HG03565 (cell line): ENCODE measurements at regions not wholly inside any gene's neighbourhood (a gene's known extent, or its start where the extent isn't known, plus 50 kb on each side); places are given as distances from the start of the nearest gene placed in this dataset.
"Not testable (repeated sequence)": the region's sequence is repeated elsewhere in the genome, so short reads cannot be mapped to it uniquely, and the experiment has no call there.

Experiments
- ATAC-seq: cut with Tn5 transposase; IDR thresholded peaks from one replicate; pipeline ENCODE4 v1.9.1; 2021; ENCODE audit warnings: mild to moderate bottlenecking, moderate library complexity; ENCODE audit not compliant: unreplicated experiment

DNA sequence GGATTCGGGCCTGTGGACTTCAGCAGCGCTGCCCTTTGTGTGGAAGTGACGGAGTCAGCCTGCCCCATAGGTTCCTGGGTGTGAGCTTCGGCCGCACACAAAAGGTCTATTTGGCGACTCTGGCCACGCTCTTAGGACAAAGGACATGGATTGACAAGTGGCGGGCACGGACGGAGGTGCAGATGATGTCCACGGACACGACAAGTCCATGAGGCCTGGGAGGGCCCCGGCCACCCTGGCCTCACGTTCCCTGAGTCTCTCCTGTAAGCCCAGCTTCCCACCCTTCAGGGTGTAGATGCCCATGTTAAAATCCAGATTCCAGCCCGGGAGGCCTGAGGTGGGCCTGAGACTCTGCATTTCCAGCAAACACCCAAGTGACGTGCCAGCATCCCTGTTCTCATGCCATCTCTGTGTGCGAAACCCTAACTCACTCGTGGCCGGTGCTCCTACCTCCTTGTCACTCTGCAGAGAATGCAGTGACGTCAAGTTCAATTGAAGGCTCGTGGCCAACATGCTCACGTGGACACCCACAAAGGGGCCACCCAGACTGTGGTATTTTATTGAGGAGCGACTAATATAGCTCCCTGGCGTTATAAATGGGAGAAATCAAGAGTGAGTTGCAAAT is 111.7 kb downstream of the RTP5 start:
- ATAC-seq, result no peak

DNA sequence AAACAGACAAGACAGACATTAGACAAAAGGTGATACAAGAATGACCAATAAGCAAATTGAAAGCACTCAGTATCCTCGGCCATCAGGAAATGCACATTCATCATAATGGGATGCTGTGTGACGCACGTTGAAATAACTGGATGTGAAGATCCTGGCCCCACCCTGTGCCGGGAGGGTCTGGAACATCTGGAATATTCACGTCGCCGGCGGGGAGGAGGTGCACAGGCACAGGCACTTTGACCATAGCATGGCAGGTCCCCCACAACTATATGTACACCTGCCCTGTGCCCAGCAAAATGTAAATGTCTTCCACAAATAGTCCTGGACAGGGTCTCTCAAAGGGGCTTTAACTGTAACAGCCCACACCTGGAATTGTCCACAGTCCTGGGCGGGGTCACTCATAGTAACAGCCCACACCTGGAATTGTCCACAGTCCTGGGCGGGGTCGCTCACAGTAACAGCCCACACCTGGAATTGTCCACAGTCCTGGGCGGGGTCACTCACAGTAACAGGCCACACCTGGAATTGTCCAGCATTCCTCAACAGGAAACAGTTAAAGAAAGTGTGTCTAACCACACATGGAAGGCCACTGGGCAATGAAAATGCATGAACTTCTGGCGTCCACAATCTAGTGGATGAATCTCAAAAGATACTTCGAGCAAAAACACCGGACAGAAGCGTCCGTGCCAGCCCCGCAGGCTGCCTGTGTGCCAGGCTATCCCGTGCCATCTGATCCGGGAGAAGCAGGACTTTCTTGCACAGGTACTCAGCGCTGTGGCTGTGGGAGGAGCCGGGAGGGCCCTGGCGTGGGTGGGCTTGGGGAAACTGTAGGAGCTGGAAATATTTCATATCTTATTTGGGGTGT is 113.4 kb downstream of the RTP5 start:
- ATAC-seq, result no peak

DNA sequence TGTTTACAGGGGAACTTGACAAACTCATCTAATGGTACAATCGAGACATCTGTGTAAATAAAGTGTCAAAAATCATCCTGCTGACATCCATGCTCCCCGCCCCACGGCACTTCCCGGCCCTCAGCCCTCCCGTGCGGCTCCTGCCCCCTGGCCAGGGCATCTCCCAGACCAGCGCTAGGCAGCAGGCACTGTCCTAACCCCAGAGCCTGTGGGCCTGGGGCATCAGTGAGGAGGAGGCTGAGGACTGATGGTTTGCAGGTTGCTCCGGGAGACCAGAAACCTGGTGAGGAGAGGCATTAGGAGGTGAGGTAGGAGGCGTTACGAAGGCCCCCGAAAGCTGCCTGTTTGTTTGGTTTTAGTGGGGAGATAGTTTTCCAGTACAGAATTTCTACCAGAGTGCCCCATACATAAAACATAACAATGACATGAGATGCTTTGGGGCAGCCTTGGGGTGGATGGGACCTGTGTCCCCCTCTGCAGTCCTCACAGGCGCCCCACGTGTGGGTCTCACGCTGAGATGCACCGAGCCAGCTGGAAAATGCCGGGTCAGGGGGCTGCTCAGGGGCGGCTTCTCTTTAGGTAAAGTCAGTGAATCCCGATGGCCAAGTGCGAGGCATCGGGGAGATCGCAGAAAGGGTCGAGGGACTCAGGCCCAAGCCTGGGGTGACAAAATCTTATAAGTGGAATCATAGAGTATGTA is 114.2 kb downstream of the RTP5 start:
- no peak for ATAC-seq

DNA sequence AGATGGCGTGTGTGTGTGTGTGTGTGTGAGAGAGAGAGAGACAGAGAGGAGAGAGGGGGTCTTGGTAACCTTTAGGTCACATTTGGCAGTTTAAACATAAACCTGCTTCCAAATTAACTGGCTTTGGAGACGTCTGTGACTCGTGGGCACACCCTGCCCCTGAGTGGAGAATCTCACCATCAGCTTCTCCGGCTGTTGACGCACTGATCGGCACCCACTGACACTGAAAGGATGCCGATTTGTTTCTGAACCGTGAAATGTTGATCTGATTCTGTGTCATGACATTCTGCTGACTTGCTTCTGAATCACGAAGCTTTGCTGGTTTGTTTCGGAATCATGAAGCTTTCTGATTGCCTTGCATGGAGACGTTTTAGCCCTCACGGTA is 114.7 kb downstream of the RTP5 start:
- ATAC-seq, result no peak

DNA sequence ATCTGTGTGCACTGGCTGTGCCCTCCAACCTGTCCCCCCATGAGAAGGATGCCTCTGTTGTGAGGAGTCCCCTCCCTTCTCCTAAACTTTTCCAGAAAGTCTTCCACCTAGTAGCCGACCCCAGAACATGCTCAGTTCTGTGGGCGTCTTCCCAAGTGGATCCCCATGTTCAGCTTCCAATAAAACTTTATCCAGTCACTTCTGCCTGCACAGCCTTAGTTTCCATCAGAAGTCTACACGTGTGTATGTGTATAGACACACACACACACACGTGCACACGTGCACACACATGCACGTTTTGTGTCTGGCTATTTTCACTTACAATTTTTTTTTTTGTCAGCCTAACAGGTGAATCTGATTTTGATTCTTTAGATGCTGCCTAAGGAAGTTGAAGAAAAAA is 115.1 kb downstream of the RTP5 start:
- ATAC-seq, result no peak

DNA sequence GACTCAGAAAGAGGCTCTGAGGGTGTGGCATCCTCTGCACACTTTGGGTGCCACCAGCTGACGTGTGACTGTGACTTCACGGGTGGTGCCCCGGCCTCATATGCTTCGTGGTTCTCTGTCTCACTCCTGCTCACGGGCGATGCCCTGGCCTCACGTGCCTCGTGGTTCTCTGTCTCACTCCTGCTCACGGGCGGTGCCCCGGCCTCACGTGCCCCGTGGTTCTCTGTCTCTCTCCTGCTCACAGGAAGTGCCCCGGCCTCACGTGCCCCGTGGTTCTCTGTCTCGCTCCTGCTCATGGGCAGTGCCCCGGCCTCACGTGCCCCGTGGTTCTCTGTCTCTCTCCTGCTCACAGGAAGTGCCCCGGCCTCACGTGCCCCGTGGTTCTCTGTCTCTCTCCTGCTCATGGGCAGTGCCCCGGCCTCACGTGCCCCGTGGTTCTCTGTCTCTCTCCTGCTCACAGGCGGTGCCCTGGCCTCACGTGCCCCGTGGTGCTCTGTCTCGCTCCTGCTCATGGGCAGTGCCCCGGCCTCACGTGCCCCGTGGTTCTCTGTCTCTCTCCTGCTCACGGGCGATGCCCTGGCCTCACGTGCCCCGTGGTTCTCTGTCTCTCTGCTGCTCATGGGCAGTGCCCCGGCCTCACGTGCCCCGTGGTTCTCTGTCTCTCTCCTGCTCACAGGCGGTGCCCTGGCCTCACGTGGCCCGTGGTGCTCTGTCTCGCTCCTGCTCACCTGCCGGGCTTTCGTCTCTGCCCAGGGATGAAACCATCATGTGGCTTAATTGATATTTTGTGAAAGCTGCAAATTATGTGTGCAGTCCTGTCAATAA is 115.8 kb downstream of the RTP5 start:
- not testable (repeated sequence) for ATAC-seq

DNA sequence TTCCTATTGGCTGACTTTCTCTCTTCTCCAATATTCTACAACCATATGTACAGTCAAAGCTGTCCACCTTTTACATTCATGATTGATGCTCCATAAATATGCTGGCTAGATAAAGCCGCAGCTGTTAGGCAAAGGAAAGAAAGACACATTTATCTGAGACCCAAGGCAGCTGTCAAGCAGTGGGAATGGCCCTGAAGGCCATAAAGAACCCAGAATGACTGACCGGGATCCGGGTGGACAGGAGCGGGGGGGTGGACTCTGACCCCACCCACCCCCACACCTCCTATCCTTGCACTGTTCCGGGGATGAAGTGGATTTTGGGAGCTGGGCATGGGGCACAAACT is 116.4 kb downstream of the RTP5 start:
- ATAC-seq, result no peak

DNA sequence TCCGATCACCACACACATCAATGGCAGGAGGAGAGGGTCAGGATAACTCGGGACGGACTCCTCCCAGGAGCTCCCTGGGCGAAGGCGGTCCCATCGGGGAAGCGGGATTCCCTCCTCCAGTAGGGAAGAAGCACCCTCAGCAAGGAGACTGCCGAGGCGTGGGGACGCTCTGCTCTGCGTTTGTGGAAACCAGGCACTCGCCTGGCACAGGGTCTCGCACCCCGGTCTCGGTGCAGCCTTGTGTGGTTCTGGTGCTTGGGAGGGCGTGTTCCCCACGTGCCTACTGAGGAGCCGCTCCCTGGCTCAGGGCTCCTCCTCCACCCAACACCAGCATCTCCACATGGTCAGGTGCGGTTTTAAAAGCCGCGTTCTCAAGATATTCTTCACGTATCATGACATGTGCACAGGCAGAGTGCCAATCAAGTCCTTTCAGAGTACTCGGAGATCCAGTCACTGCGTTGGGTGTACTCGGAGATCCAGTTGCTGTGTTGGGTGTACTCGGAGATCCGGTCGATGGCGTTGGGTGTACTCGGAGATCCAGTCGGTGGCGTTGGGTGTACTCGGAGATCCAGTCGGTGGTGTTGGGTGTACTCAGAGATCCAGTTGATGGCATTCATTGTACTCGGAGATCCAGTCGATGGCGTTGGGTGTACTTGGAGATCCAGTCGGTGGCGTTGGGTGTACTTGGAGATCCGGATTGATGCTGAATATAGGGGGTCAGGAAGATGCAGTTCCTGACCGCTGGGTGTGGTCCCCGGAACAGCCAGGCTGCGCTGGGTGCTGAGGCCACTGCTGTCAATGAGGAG is 117.5 kb downstream of the RTP5 start:
- ATAC-seq, result no peak

DNA sequence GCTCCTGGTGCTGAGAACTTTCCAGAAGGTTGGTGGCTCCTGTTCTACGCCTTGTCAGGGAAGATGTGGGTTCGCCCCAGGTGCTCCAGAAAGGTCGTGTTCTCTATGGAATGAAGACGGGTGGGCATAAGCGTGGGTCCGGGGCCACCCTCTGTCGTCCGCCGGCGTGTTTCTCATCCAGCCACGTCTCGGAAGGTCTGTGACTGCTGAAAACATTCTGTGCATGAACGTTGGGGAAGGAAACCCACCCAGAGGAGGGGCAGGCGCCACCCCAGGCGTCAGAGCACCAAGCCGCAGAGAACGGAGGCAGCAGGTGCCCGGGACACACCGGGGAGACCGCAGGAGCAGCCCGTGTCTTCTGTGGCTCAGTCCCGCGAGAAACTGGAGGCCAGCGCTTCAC is 118.2 kb downstream of the RTP5 start:
- ATAC-seq, result no peak

DNA sequence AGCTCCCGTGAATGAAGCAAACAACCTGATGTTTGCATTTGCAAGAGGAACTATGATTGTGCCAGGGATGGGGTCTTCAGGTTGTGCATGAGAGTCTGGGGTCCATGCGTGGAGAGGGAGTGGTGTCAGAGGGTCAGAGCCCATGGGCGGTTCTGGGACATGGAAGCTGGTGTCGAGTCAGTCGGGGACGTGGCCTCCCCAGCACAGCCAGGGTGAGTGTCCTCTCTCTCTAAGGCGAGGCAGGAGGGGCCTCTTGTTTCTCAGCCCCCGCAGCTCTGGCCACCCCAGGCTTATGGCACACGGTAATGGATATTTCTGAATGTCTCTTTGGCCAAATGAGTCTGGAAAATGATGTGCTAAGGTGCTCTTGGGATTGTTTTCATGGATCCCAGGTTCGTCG is 118.6 kb downstream of the RTP5 start:
- ATAC-seq, result no peak

DNA sequence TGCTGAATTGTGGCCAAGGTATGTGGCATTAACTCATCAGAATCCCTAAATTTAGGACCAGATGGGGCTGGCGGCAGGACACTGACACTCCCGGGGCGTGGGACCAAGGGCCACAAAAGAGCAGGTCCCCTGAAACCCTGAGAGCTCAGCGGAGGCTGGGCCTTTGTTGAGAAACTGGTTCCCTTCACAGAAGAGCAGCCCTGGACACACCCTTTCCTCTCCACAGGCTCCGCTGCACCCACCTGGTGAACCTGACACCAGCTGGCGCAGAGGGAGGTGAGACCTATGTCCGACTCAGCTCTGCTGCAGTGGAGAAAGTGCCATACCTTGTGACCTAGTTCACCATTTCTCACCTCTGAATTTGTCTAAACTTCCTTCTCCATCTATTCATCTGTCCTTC is 119.5 kb downstream of the RTP5 start:
- ATAC-seq, result no peak

DNA sequence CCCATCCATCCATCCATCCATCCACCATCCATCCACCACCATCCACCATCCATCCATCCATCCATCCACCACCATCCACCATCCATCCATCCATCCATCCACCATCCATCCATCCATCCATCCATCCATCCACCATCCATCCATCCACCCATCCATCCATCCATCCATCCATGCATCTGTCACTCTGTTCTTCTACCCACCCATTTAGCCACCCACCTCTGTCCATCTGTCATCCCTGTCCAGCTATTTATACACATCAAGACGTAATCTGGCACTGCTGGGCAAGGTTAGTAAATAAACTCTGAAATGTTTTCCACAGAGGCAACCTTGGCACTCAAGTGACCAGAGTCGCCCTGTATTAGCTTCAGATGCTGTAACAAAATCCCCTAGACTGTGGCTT is 120.9 kb downstream of the RTP5 start:
- ATAC-seq, result no peak

DNA sequence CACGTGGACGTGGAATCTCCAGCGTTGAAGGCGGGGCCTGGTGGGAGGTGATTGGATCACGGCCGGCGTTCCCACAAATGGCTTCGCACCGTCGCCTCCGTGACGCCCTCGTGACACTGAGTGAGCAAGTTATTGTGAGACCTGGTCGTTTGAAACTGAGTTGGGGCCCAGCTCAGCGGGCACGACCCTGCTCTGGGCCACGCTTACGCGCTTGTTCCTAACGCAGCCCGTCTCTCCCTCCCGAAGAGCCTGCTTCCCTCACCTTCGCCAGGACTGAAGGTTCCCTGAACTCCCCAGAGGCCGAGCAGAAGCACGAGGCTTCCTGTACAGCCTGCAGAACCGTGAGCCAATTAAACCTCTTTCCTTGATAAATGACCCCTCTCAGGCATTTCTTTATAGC is 121.8 kb downstream of the RTP5 start:
- no peak for ATAC-seq

DNA sequence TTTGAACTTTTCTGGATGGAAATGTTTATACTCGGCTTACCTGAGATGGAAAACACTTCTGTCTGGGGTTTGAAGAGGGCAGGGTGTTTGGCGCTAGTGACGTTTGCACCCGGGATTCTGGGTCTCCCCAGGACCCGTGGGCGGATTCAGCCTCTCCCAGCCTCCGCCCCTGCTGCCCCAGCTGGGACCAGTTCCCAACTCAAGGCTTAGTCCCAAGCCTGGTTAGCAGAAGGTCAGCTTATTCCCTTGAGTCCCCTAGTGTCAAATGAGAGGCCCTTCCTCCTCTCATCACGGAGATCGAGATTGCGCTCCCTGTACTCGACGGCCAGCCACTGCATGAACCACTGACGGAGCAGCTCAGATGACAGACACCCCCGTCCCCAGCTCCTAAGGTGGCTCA is 123.2 kb downstream of the RTP5 start:
- ATAC-seq, result no peak

DNA sequence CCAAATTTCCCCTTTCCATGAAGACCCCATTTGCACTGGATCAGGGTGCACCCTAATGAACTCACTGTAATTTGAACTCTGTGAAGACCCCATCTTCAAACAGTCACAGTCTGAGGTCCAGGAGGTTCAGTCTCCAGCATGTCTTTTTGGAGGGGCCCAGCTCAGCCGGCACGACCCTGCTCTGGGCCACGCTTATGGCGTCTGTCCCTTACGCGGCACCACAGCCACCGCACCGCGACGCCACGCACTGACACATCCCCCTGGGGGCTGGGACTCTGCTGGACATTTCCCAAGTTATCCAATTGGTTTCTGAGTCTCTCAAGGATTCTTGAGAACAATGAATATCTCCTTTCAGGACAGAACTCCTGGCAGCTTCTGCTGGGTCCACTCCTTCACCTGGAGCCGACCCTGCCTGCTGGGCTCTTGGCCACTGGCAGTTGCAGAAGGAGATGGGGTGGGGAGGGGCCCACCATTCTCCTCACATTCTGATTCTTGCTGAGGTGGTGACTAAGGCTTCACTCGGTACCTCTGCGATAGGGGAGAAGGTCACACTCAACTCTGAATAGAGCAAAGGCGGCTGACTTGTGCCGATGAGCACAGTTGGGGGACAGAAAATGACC is 124.0 kb downstream of the RTP5 start:
- no peak for ATAC-seq

DNA sequence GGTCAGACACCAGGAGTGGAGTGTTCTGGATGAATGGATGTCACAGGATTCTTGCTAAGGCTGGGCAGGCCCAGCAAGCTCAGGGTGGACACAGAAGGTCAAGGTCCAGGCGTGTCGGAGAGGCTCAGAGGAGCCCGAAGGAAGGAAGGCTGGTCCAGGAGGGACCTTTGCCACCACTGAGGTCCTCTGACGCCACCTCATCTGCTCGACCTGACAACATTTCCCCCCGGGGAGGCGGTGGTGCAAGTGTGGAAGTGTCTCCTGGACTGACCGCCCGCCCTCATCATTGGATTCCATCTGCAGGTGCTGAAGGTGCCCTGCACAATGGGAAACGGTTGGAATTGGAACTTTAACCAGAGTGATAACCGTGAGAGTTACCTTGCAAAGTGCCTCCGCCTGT is 124.6 kb downstream of the RTP5 start:
- ATAC-seq, result no peak

DNA sequence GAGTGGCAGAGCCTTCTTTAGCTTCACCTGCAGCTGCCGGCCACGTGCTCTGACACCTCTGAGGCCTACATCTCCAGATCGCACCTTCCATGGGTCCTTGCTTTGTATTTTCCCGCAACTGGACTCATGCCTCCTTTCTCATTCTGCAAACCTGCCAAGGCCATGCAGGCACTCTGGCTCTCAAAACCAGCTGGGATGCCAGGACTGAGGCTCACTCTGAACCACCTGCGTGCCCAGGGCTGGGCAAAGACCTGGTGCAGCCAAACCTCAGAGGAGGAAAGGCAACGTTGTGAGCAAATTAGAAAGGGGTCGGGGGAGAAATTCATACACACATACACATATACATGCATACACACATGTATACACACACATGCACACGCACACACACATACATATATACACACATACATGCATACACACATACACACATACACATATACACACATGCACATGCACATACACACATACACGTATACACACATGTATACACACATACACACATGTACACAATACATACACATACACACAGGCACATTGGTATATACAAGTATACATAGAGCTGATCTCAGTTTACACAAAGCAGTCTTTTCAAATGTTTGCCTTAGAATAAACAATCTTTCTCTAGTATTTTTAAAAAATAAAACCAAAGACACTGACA is 125.2 kb downstream of the RTP5 start:
- no peak for ATAC-seq

DNA sequence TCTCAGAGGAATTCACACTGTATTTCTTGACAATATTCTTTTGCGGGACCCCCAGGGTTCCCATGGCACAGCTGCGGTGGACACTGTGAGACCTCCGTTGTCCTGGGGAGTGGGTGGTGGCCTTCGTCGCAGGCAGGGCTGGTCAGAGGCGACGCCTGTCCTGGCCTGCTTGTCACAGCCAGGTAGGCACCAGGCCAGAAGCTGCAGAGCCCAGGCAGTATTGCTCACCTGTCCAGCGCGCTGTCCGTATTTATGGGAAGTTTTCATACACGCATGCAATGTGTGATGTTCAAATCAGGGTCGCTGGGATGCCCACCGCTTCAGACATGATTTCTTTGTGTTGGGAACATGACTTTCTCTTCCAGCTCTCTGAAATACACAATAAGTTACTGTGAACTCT is 126.6 kb downstream of the RTP5 start:
- ATAC-seq, result no peak

DNA sequence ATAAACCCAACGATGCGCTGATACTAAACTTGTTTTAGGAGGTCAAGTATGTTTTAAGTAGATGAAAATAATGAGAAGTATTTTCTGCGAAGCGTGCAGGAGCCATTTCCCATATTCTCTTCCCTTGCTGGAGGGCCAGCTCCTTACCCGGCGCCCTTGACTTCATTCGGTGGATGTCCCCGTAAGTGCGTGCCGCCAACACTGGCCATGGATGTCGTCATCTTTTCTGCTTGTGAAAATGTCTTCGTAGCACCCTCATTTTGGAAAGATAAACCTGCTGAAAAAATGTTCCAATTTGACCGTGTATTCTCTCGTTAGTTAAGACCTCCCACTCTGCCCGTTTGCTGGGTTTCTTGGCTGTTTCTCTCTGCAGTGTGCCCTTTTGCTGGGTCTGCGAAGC is 127.5 kb downstream of the RTP5 start:
- ATAC-seq, result no peak

DNA sequence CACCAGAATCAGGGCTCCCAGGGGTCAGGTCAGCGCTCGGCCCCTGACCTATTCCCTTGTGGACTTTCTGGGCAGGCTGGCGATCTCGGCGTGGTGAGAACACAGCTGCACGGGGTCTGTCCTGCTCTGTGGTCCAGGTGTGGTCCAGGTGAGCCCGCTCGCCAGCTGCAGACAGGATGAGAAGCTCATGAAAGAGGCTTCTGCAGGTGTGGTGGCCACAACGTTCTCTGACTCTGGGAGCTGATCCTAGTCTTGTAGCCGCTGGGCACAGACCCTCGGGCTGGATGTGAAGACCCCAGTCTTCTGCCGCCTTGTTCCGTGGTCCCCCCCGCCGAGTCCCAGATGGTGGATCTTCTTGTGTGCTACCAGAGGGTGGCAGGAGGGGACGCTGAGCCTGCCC is 129.7 kb downstream of the RTP5 start:
- no peak for ATAC-seq
